AG10803 (cell line): ENCODE measurements at regions not wholly inside any gene's neighbourhood (a gene's known extent, or its start where the extent isn't known, plus 50 kb on each side); places are given as distances from the start of the nearest gene placed in this dataset.

Source experiments
- DNase-seq: peaks from one replicate; pipeline ENCODE4 v3.0.0; 2010; ENCODE audit warnings: low read depth
- H3K4me3 ChIP-seq: 2 replicates; pipeline ENCODE4 v1.5.1; 2011; ENCODE audit warnings: mild to moderate bottlenecking, low read length, control low read depth
- TF ChIP-seq, protein P1 (sequence below): conservative IDR thresholded peaks from 2 replicates; pipeline ENCODE4 v1.5.1; 2011; ENCODE audit warnings: mild to moderate bottlenecking, low read length, control low read depth, inconsistent platforms

DNA sequence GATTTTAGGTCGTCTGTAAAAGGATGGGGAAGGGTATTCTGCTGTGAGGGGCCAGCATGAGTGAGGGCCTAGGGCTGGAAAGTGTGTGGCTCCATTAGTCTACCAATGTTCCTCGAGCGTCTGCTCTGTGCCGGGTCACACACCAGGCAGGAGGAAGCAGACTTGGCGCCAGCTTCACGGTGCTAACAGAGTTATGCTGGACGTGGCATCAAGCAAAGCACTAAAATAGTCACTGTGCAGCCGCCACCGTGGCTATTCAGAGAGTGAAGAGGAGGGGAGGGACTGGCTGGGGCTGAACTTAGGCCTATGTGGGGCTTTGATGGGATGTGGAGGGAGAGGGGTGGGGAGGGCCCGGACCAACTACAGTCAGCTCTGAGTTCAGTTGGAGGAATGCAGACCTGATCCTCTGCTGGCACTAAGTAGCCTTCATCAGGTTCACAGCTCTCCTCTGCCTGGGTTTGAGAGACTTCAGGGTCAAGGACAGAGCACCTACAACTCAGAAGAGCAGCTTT is 83.9 kb upstream of the MSX1 start:
- TF ChIP-seq, protein P1, sequence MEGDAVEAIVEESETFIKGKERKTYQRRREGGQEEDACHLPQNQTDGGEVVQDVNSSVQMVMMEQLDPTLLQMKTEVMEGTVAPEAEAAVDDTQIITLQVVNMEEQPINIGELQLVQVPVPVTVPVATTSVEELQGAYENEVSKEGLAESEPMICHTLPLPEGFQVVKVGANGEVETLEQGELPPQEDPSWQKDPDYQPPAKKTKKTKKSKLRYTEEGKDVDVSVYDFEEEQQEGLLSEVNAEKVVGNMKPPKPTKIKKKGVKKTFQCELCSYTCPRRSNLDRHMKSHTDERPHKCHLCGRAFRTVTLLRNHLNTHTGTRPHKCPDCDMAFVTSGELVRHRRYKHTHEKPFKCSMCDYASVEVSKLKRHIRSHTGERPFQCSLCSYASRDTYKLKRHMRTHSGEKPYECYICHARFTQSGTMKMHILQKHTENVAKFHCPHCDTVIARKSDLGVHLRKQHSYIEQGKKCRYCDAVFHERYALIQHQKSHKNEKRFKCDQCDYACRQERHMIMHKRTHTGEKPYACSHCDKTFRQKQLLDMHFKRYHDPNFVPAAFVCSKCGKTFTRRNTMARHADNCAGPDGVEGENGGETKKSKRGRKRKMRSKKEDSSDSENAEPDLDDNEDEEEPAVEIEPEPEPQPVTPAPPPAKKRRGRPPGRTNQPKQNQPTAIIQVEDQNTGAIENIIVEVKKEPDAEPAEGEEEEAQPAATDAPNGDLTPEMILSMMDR = no peak
- no peak for DNase-seq
- no peak overlapping the region for H3K4me3 ChIP-seq

DNA sequence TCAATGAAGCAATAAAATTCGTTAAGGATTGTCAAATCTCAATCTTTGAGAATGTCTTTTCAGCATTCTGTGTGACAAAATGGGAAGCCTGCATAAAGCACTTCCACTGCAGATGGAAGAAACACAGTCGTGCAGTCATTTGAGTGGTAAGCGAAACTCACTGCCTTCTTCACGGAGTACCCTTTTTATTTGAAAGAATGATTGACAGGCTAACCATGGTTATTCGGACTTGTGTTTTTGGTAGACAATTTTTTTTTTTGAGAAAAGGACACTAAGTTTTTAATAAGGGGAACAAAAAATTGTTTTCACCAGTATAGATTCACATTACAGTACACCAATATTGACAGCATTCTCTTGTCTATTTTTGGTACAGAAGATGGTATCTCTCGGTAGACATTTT is 86.9 kb upstream of the MSX1 start:
- TF ChIP-seq, protein P1 = no peak
- no peak overlapping the region for H3K4me3 ChIP-seq
- DNase-seq = no peak

DNA sequence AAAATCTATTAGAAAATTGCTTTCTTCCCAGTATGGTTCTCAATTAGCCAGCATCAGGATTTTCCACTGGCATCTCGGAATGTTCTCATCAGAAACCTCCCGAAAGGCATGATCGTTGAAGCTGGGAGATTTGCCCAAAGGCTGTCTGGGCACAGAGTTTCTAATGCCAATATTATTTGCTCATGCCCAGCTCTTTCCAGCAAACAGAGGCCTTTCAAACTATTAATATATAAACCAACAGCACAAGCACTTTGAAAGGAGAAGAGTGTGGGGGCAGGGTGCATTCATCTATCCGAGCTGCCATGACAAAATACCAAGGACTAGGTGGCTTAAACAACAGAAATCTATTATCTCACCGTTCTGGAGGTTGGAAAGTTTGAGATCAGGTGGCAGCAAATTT is 88.3 kb upstream of the MSX1 start:
- H3K4me3 ChIP-seq = no peak overlapping the region
- TF ChIP-seq, protein P1 = no peak
- no peak for DNase-seq

DNA sequence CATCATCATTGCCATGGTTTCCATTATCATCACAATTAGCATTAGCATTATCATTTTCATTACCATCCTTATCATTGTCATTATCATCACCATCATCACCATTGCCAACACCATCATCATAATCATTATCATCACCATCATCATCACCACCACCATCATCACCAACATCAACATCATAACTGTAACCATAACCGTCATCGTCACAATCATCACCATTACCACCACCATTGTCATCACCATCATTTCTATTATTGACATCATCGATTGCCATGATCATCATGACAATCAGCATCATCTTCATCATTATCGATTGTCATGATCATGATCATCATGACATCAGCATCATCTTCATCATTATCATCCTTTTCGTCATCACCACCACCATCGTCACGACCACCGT is 88.9 kb upstream of the MSX1 start:
- DNase-seq = no peak
- no peak overlapping the region for H3K4me3 ChIP-seq
- TF ChIP-seq, protein P1 = no peak

DNA sequence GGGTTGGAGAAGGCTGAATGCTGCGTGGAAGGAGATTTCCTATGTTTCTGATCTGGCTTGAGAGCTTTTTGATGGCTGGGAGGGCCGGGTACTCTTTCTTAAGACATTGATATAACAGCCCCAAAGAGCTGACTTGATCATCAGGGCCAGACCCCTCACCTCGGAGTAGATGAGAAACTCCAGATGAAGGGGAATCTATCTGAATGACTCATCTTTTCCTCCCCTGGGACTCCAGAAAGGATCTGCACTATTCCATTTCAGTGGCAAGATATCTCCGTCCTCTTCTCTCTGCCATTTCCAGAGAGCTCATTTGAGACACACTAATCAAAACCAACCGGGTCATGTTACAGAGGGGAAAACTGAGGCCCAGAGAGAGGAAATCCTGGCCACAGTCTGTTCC is 92.9 kb upstream of the MSX1 start:
- H3K4me3 ChIP-seq = no peak overlapping the region
- DNase-seq = no peak
- TF ChIP-seq, protein P1 = no peak

DNA sequence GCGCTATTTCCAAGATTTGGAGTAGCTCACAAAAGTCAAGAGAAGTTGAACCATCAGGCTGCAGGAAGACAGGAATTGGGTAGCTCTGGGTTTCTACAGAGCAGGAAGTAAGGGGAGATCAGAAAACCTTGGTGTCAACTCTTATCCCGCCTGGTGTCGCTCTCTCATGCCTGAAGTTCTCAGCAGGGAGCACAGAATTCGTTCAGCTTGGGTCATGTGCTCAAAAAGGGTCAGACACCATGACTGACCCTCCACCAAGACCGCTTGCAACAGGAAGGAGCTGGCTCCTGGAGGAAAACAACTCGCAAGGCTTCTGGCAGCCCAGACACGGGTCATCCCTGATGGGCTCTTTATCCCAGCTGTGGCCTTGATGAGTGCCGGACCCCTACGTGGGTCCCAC is 93.7 kb upstream of the MSX1 start:
- DNase-seq = no peak
- H3K4me3 ChIP-seq = no peak overlapping the region
- TF ChIP-seq, protein P1 = no peak

DNA sequence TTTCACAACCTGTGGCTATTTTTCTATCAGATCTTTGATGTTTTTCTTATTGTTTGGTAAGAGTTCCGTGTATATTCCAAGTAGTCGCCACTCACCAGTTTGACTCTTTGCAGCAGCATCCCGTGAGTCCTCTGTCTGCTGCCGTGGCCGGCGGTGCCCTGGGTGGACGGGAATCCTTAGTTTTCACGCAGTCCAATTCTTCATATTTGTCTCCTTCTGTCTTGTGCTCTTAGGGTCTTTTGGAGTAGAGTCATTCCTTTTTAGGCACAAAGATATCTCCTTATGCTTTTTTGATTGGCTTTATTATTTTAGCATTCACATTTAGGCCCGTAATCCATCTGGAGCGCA is 94.9 kb upstream of the MSX1 start:
- TF ChIP-seq, protein P1 = no peak
- DNase-seq = no peak
- H3K4me3 ChIP-seq = no peak overlapping the region
